NCI-H146 (cell line): ENCODE measurements at regions not wholly inside any gene's neighbourhood (a gene's known extent, or its start where the extent isn't known, plus 50 kb on each side); places are given as distances from the start of the nearest gene placed in this dataset.
"Not testable (repeated sequence)": the region's sequence is repeated elsewhere in the genome, so short reads cannot be mapped to it uniquely, and the experiment has no call there.

Experiments
- DNase-seq: peaks from one replicate; lab custom pipeline; 2025; lab: John Stamatoyannopoulos, UW

GRCh38 chr1:221961532-221962292 lies 219.8 kb upstream of the DUSP10 start:
- no peak for DNase-seq

- not testable (repeated sequence) for DNase-seq
Measured at GRCh38 chr1:221958161-221958562, 216.3 kb upstream of the DUSP10 start.

GRCh38 chr1:221957350-221957749 lies 215.5 kb upstream of the DUSP10 start:
- DNase-seq = not testable (repeated sequence)

- DNase-seq = no peak
Measured at GRCh38 chr1:221949996-221950395, 208.1 kb upstream of the DUSP10 start.

- DNase-seq = no peak
Measured at GRCh38 chr1:221948459-221948858, 206.6 kb upstream of the DUSP10 start.

- DNase-seq = no peak
Measured at GRCh38 chr1:221947731-221948130, 205.8 kb upstream of the DUSP10 start.

GRCh38 chr1:221946768-221947167 lies 204.9 kb upstream of the DUSP10 start:
- no peak for DNase-seq

DNA sequence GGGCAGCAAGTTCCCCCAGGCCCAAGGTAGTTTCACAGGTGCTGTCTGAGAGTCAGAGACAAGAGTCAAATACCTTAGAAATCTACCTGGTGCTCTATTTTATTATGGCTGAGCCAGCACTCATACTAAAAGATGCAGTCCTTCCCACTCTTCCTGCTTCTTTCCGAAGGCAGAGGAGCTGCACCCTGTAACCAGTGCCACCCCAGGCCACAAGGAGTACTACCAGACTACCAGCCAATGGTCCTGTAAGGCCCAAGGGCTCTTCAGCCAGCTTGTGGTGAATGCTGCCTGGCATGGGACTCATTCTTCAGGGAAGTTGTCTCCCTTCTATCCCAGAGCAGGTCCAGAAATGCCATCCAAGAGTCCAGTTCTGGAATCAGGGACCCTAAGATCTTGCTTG lies 203.8 kb upstream of the DUSP10 start:
- DNase-seq = no peak

DNA sequence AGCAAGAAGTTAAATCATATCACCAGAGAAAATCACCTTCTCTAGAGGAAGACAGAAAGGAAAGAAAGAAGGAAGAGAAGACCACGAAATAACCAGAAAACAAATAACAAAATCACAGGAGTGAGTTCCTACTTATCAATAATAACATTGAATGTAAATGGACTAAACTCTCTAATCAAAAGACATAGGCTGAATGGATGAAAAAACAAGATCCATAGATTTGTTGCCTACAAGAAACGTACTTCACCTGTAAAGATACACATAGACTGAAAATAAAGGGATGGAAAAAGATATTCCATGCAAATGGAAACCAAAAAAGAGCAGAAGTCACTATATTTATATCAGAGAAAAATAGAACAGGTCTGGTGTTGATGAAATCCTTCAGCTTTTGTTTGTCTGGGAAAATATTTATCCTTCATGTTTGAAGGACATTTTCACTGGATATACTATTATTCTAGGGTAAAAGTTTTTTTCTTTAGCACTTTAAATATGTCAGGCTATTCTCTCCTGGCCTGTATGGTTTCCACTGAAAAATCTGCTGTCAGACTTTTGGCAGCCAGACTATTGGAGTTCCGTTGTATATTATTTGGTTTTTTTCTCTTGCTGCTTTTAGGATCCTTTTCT lies 202.5 kb upstream of the DUSP10 start:
- DNase-seq = no peak

- no peak for DNase-seq
Measured at GRCh38 chr1:221940631-221941030, 198.7 kb upstream of the DUSP10 start.

GRCh38 chr1:221939607-221940006 lies 197.7 kb upstream of the DUSP10 start:
- no peak for DNase-seq

- DNase-seq = no peak
Measured at GRCh38 chr1:221937155-221937953, 195.5 kb upstream of the DUSP10 start.

GRCh38 chr1:221933814-221934213 lies 191.9 kb upstream of the DUSP10 start:
- no peak for DNase-seq

DNA sequence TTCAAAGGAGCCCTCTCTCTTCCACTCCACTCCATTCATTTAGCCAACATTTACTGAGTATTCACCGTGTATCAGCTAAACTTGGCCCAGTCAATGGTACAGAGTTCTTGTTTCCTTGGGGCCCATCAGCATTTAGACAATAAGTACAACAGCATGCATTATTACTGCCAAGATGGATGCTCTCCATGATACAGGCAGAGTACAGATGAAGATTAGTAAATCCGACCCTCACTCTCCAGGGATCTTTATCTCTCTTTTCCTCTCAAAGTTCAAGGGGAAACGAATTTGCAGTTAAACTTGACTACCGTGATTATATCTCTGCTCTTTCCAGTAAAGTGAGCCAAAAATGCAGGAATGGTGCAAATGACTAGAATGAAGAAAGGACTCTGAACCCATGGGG lies 184.6 kb upstream of the DUSP10 start:
- no peak for DNase-seq

GRCh38 chr1:221925947-221926346 lies 184.1 kb upstream of the DUSP10 start:
- no peak for DNase-seq

DNA sequence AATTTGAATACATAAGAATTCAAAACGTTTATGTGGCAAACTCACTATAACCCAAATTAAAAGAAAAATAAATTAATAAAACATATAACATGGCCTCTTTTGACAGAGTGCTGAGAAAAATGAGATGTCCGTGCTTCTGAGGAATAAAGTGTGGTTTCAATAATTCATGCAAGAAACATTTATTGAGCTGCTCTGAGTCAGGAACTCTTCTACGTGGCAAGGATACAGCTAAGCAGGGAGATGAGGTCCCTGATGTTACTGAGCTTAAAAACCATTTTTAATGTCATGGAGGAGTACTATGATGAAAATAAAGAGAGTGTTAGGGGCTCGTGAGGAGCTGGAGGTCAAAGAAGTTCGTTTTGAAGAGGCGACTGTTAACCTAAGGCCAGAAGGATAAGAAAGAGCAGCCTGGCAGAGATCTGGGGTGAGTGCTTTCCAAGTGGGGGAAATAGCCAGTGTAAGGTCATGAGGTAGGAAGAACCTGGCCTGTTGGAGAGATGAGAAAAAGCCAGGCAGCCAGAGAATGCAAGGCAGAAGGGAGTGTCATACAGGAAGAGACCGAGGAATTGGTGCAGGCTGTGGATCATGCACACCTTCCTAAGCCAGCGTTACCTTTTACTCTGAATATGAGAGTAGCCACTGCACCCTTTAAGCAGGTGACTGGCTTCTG lies 182.2 kb upstream of the DUSP10 start:
- DNase-seq = no peak

GRCh38 chr1:221921936-221922335 lies 180.0 kb upstream of the DUSP10 start:
- DNase-seq = no peak

DNA sequence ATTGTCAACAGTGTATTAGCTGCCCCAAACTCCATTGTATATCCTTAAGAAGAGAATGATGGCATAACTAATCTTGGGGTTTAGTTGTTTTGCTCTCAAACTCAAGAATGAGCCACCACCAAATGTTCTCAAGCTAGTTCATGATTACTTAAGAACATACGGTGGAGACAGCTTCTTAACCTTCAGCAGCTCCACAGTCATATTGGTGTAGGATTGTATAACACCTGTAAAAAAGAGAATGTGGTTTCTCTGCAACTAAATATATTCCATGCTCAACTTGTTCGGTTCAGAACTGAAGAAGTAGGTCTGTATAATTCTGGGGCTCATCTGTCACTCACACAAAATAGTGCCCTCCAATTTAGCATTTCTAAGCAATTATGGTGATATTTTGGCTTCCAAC lies 177.9 kb upstream of the DUSP10 start:
- DNase-seq = no peak

GRCh38 chr1:221919341-221919740 lies 177.5 kb upstream of the DUSP10 start:
- no peak for DNase-seq

GRCh38 chr1:221916176-221916575 lies 174.3 kb upstream of the DUSP10 start:
- DNase-seq = no peak

DNA sequence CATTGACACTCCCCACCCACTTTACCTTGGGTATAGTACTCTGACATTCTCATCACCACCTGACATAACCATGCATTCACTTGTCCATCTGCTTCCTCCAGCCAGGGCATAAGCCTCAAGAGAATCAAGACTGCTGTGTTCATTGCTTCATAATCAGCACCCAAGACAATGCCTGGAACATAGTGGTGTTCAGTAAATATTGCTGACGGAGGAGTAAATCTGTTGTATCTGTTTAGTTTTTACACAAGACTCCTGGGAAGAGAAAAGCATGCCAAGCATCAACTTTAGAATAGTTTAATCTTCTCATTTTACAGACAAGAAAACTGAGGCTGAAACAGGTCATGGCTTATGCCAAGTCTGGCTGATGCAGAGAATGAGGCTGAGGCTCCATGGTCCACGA lies 173.9 kb upstream of the DUSP10 start:
- DNase-seq = no peak

GRCh38 chr1:221913351-221913892 lies 171.5 kb upstream of the DUSP10 start:
- DNase-seq = no peak
